ENCODE measurements at regions not wholly inside any gene's neighbourhood (a gene's known extent, or its start where the extent isn't known, plus 50 kb on each side); places are given as distances from the start of the nearest gene placed in this dataset.

DNA sequence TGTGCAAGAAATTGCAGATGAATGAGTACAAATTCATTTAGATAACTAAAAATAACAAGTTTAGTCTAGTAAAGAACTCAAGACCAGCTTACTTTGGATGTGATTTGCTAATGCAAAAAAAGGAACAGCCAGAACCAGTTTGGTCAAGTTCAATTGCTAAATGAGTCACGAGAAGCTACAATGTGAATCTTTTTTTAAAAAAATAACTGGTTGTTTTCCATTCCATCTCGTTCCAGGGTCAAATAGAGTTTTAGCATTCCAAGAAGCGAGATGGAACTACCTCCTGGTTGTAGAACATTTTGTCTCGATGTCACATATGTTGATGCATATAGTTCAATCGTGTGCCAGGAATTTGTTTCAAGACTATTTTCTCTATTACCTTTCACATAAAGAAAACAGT is 65.0 kb upstream of the IKZF2 start:
- Mint-ChIP-seq H3K27ac (ENCODE audit: low read depth, unreplicated experiment) (peak overlapping the region; percentile 77), H3K4me1 (ENCODE audit: insufficient read depth, unreplicated experiment) (peaks cover 12% of the 10 kb centered on the region), H3K36me3 (ENCODE audit: insufficient read depth, unreplicated experiment) (no peaks in the 10 kb centered on the region), H3K9me3 (ENCODE audit: unreplicated experiment) (no peaks in the 10 kb centered on the region), H3K4me3 (ENCODE audit: unreplicated experiment) (no peak overlapping the region), H3K27me3 (ENCODE audit: insufficient read depth, unreplicated experiment) (no peaks in the 10 kb centered on the region)
- ChIA-PET CTCF (interaction anchor here (0.6 to 1.7 kb wide), 3 partner anchors 57 to 520 kb away, joined by 3 to 5 read pairs (median 5); no protein-coding TSS in a partner anchor), POLR2A (interaction anchor here (0.8 kb wide), 1 partner anchor 24 kb away, joined by 4 read pairs; no protein-coding TSS in a partner anchor)
- peak; percentile 62 for DNase-seq (ENCODE audit: unreplicated experiment)
- TF ChIP-seq, protein P1, sequence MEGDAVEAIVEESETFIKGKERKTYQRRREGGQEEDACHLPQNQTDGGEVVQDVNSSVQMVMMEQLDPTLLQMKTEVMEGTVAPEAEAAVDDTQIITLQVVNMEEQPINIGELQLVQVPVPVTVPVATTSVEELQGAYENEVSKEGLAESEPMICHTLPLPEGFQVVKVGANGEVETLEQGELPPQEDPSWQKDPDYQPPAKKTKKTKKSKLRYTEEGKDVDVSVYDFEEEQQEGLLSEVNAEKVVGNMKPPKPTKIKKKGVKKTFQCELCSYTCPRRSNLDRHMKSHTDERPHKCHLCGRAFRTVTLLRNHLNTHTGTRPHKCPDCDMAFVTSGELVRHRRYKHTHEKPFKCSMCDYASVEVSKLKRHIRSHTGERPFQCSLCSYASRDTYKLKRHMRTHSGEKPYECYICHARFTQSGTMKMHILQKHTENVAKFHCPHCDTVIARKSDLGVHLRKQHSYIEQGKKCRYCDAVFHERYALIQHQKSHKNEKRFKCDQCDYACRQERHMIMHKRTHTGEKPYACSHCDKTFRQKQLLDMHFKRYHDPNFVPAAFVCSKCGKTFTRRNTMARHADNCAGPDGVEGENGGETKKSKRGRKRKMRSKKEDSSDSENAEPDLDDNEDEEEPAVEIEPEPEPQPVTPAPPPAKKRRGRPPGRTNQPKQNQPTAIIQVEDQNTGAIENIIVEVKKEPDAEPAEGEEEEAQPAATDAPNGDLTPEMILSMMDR (IDR thresholded peaks at IDR 0.05; ENCODE audit: unreplicated experiment) = no peak
- intact Hi-C loops (cut with micrococcal nuclease) = no loop called here
- BruUV-seq (replicated peaks) = no TSS peak

DNA sequence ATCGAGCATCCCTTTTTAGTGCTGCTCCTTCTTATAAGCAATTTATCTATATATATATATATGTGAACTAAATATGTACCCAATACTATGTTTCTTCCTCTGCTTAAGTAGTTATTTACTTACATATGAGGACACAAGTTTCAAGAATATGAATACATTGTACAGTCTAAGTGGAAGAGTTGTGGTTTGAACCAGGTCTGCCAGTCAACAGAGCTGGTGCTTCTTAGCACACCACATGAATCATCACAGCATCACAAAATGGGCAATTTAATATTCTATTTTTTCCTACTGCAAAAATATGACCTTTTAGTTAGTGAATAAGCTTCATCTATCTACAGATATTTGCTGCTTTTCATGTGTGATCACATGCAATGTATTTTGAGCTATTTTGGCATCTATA is 64.4 kb upstream of the SPAG16 start:
- TF ChIP-seq, protein P1 (IDR thresholded peaks at IDR 0.05; ENCODE audit: unreplicated experiment) = no peak
- intact Hi-C loops (cut with micrococcal nuclease) = no loop called here
- Mint-ChIP-seq H3K9me3 (ENCODE audit: unreplicated experiment) (no peaks in the 10 kb centered on the region), H3K4me3 (ENCODE audit: unreplicated experiment) (no peak overlapping the region), H3K27ac (ENCODE audit: low read depth, unreplicated experiment) (no peak overlapping the region), H3K27me3 (ENCODE audit: insufficient read depth, unreplicated experiment) (no peaks in the 10 kb centered on the region), H3K4me1 (ENCODE audit: insufficient read depth, unreplicated experiment) (peaks cover 12% of the 10 kb centered on the region), H3K36me3 (ENCODE audit: insufficient read depth, unreplicated experiment) (no peaks in the 10 kb centered on the region)
- ChIA-PET POLR2A (interaction anchor here (0.6 kb wide), 1 partner anchor 262 kb away, joined by 3 read pairs; no protein-coding TSS in a partner anchor), CTCF (interaction anchor here (0.8 kb wide), 1 partner anchor 26 kb away, joined by 3 read pairs; no protein-coding TSS in a partner anchor)
- DNase-seq (ENCODE audit: unreplicated experiment) = no peak
- BruUV-seq (replicated peaks) = no TSS peak

DNA sequence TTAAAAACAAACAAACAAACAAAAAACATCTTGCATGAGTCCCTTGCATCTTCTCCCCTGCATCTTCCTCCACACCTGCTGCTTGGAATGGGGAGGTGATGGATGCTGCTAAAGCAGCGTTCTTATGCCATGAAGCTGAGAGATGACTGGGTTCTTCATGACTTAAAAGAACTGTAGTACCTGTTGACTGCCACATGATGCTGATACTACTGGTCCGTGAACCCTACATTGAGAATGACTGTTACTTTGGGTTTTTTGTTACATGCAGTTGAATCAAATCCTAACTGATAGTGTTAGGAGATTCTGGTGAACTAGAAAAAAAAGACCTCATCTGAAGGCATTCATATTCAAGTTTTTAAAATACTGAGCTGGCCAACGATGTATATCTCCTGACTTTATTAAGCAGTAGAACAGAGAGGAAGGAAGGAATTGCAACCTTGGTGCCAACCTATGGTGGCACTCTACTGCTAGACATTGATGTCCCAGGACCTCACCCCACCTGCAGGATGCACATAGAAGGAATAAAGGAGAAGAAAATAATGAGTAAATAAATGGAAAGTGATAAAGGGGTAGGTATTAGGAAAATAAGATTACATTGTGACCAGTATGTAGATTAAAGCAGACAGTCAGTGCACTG is 63.2 kb upstream of the SPAG16 start:
- DNase-seq (ENCODE audit: unreplicated experiment) = no peak
- Mint-ChIP-seq H3K27me3 (ENCODE audit: insufficient read depth, unreplicated experiment) (no peaks in the 10 kb centered on the region), H3K4me1 (ENCODE audit: insufficient read depth, unreplicated experiment) (peaks cover 12% of the 10 kb centered on the region), H3K27ac (ENCODE audit: low read depth, unreplicated experiment) (no peak overlapping the region), H3K36me3 (ENCODE audit: insufficient read depth, unreplicated experiment) (no peaks in the 10 kb centered on the region), H3K4me3 (ENCODE audit: unreplicated experiment) (no peak overlapping the region), H3K9me3 (ENCODE audit: unreplicated experiment) (no peaks in the 10 kb centered on the region)
- intact Hi-C loops (cut with micrococcal nuclease) = no loop called here
- ChIA-PET CTCF (interaction anchor here (0.6 kb wide), 1 partner anchor 8 kb away, joined by 3 read pairs; no protein-coding TSS in a partner anchor), POLR2A (no interaction called here)
- TF ChIP-seq, protein P1 (IDR thresholded peaks at IDR 0.05; ENCODE audit: unreplicated experiment) = no peak
- no TSS peak for BruUV-seq (replicated peaks)

DNA sequence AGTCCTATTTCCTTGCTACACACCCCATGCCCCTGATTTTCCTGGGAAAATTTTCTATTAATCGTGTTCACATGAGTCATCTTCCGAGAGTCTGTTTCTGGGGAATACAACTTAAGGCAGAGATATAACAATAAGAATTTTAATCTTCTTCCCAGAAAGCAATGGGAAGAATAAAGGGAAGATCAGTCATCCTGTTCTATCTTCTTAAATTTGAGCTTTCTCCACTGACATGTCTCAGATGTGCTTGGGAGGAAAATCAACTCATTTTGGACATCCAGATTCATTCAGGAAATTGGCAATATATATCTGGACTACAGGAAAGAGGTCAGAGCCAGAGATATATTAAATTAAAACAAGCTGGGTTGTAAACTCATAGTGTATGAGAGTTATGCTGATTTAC is 62.3 kb upstream of the SPAG16 start:
- H3K36me3 Mint-ChIP-seq (ENCODE audit: insufficient read depth, unreplicated experiment) = no peaks in the 10 kb centered on the region
- H3K4me3 Mint-ChIP-seq (ENCODE audit: unreplicated experiment) = no peak overlapping the region
- TF ChIP-seq, protein P1 (IDR thresholded peaks at IDR 0.05; ENCODE audit: unreplicated experiment) = no peak
- H3K9me3 Mint-ChIP-seq (ENCODE audit: unreplicated experiment) = no peaks in the 10 kb centered on the region
- H3K27me3 Mint-ChIP-seq (ENCODE audit: insufficient read depth, unreplicated experiment) = no peaks in the 10 kb centered on the region
- no peak overlapping the region for H3K27ac Mint-ChIP-seq (ENCODE audit: low read depth, unreplicated experiment)
- CTCF ChIA-PET = no interaction called here
- no peak for DNase-seq (ENCODE audit: unreplicated experiment)
- intact Hi-C loops (cut with micrococcal nuclease) = no loop called here
- POLR2A ChIA-PET = interaction anchor here (0.6 kb wide), 1 partner anchor 72 kb away, joined by 3 read pairs; no protein-coding TSS in a partner anchor
- BruUV-seq (replicated peaks) = no TSS peak
- peaks cover 8% of the 10 kb centered on the region for H3K4me1 Mint-ChIP-seq (ENCODE audit: insufficient read depth, unreplicated experiment)

All from MCF 10A (cell line).